ENCODE measurements at regions not wholly inside any gene's neighbourhood (a gene's known extent, or its start where the extent isn't known, plus 50 kb on each side); places are given as distances from the start of the nearest gene placed in this dataset.

DNA sequence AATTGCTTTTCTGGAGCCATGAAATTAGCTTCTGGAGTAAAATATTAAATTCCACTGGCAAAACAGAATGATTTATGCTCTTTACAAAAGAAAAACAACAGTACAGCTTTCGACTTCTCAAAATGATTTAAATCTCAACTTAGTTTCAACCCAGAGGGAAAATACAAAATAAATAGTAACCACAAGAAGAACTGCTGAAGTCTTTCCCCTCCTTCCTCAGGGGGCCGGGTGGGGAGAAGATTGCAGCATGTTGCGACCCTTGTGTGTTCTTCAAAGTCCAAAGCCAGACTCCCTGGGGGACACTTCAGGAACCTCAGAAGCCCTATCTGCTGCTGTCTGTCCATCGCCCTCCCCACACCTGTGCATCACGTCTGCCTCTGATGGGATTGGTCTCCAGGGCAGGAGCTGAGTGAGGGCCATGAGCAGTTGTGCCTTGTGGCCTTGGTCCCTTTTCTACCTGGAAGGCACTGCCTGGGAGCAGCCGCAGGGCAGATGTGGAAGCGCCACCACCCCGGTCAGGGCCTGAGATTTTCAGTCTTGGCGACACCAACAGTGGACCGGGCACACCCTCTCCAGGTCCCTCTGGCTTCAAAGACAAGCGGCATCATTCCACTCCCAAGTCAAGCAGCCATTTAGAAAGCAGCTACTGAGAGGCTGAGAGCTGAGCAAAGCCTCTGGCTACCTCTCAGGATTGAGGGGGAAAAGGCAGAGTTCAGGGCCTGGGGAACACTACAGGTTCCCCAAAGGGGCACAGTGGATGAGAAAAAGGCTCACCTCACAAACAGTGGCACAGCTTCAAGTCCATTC is 210.1 kb upstream of the RAB6C start:
- DNase-seq, result no peak

- no peak for DNase-seq
Measured at GRCh38 chr2:129771418-129772189, 207.9 kb upstream of the RAB6C start.

DNA sequence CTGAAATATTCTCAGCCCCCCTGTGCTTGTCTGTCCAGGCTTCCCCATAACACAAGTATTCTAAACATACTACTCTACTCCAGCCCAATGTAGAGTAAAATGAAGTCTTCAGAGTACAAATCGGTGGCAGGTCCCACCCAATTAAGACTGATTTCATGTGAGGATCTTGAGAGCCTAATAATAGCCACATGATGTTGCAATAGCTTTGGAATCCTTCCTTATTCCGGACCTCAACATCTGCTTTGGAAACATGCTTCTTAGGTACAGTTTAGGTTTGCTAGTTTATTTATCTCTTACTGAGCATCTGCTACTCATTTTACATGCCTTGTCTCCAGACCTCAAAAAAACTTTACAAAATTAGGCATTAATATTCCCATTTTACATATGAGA is 207.3 kb upstream of the RAB6C start:
- DNase-seq, result no peak

- DNase-seq, result no peak
Measured at GRCh38 chr2:129775952-129776653, 203.4 kb upstream of the RAB6C start.

DNA sequence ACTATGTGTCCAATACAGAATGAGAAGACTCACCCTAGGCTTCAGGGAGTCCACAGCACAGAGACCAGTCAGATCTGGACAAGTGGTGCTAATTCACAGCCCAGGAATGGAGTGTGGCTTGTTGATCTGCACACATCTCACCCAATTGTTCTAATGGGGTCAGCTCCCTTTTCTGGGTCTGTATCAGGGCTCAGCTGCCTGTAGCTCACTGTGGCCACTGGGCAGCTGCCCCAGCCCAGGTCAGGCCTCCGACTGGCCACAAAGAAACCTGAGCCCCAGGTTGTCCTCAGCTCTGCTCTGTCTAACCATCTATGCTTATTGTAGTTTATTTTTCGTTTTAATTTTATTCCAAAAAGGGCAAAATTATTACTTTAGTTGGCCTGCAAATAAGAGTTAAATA is 202.3 kb upstream of the RAB6C start:
- peak; percentile 39 for DNase-seq

DNA sequence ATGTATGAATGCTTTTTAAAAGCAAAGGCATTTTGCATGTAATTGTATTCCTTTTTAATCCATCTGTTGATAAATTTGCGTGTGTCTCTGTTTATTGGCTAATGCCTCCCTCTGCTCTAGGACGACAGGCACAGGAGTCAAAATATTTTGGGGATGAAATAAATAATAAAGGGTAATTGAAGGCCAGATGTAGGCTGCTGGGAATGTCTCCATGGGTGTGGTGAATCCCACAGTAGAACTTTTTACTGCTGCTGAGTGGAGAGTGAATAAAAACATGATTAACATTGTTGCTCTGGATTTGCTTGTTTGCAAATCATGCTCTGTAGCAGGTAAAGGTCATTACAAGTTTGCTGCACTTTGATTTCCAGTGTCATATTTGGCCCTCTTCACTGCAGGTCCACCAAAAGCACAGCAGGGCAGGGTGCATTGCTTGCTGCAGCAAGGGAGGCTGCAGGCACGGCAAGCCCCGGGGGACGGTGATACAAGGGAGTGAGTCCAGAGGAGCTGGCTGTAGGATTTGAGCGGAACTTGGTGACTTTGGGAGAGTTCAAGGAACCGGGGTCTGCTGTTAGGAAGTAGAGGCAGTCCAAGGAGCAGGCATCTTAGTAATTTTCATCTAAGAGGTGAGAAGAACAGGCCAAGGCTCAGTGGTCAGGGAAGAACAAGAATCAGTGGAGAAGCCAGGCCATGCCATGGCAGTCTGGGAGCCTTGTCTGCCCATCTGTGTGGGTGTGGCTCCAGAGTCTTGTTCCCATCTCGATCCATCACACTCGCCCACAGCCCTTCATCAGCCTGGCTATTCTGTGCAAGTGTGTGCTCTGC is 201.5 kb upstream of the RAB6C start:
- DNase-seq, result peak; percentile 38

DNA sequence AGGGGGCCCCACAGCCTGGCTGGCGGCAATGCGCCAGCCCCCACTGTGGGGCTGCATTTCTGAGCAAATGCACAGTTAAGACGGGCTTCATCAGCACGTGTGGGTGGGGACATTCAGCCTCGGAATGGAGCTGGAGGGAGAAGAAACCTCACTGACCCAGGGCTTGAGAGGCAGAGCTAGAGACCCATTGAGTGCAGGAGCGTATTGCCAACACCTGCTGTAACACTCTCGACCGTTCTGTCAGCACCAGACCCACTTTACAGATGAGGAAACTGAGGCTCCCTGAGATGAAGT is 200.9 kb upstream of the RAB6C start:
- DNase-seq, result peak; percentile 15

GRCh38 chr2:129779783-129780182 is 199.7 kb upstream of the RAB6C start:
- peak; percentile 29 for DNase-seq

- peak; percentile 36 for DNase-seq
Measured at GRCh38 chr2:129780316-129781270, 198.9 kb upstream of the RAB6C start.

DNA sequence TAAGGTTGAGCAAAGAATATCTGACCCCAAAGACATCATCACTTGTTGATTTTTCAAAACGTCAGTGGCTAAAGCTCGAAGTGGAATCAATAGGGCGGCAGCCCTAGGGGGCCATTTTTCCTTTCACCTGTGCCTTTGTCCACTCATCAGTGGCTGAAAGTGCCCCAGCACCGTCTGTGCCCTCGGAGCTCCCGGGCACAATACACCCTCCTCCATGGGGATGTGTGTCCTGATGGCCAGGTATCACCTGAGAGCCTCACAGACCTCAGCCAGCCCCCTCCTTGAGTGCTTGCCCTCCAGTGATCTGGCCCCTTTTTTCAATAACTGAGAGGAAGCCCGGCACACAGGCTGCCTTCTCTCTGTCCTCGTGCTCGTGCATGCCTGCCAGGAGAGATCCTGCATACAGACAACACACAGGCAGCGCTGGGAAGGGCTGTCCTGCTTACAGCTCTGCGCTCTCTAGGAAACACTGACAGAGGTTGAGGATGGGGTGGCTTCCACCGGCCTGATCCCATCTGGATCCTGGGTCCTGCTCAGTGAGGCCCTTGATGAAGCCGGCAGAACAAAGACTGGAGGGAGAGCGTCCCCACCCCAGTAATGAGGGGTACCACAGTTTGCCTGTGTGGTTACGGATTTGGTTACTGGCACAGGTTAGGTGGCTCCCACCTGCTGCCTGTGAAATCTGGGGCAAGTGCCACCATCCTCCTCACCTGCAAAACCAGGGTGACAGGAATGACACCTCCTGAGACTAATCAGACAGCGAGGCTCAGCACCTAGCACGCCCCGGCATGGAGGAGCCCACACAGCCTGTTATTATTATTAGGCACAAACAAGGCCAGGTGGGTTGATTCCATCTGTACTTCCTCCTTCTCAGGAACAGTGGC is 197.5 kb upstream of the RAB6C start:
- DNase-seq, result peak; percentile 40

GRCh38 chr2:129782633-129782990 is 196.9 kb upstream of the RAB6C start:
- no peak for DNase-seq

GRCh38 chr2:129784486-129784885 is 195.0 kb upstream of the RAB6C start:
- no peak for DNase-seq

DNA sequence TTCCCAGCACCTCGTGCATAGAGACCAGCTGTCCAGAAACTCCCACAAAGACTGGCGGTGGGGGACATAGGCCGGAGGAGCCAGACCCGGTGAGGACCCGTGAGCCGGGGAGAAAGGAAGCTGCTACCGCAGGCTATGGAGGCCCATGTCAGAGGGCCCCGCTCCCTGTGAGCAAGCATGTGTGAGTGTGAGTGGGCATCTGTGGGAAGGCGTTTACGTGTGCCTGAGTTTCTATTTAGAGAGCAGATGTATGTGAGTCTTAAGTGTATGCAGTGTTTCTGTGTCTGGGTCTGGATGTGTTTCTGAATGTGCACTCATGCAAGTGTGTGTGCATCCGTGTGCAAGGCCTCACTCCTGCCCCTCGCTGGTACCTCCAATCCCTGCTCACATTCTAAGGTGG is 187.8 kb upstream of the RAB6C start:
- DNase-seq, result peak; percentile 13

DNA sequence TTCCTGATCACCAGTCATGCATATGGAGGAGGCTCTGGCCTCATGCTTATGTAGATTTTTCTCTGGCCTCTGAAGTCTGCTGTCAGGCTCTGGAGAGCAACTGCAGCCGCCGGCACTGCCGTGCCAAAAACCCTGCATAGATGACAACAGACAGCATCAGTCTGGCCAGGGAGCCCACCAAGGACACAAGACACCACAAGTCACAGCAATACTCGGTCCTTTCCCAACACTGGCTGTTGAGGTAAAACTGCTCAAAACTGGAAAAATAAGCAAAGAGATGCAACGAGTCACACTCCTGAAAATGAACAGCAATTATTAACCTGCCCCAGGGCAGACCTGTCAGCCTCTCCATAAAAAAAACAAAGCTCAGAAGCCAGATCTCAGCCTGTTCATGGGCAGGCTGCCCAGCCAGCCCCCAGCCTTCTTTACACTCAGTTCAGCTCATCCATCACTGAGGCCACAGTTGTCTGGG is 186.0 kb upstream of the RAB6C start:
- no peak for DNase-seq

DNA sequence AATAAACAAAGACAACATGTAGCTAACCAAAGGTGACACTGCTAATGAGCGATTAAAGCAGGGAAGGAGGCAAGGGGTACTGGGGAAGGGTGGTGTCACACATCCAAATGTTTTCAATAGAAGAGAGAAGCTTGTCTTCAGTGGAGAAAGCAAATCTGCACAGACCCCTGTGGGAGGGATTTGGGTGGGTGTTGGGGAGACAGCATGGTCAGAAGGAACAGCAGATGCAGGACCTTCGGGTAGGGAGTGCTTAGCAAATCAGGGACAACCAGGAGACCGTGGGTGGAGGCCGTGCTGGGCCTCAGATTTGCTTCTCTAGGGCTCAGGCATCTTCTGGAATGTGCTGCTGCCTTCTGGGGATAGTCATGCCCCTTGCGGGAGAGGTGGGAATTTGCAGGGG is 185.3 kb upstream of the RAB6C start:
- no peak for DNase-seq

DNA sequence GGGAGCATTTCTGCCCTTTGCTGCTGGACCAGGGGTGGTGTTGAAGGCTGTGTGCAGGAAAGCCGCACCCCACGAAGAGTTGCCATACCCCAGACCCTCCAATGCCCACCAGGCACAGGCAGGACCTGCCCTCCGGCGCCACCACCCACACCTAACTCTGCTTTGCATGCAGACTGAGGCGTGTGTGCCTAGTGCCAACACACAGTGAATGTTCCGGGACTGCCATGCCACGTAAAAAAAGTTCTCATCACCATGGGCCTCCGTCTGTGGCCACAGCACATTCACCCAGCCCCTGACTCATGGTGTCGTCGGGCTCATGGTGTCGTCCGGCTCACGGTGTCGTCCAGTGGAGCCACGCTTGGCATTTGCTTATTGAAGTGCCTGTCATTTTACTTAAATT is 184.9 kb upstream of the RAB6C start:
- DNase-seq, result peak; percentile 9

DNA sequence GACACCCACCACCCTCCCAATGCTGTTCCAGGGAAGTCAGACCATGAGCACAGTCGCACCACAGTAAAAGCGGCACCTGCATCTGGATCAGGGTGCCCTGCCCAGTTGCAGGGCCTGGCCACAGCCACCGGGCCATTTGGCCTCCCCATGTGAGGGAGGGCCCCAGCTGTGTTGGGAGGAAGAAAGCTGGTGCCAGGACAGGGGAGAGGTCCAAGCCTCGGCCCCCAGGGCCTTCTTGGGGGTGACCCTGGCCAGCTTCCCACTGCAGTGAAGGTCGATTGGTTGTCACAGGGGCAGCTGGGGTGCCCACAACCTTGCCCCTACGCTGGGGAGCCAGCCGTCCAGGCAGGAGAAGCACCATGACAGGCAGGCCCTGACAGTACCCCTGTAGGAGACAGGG is 183.2 kb upstream of the RAB6C start:
- no peak for DNase-seq

GRCh38 chr2:129796801-129797488 is 182.5 kb upstream of the RAB6C start:
- DNase-seq, result no peak

GRCh38 chr2:129797489-129798300 is 181.8 kb upstream of the RAB6C start:
- no peak for DNase-seq
